ENCODE measurements at regions not wholly inside any gene's neighbourhood (a gene's known extent, or its start where the extent isn't known, plus 50 kb on each side); places are given as distances from the start of the nearest gene placed in this dataset.

GRCh38 chr1:80056179-80056578 is 1049.6 kb upstream of the ADGRL4 start:
- Histone ChIP-seq H3K27ac (no peak overlapping the region), H3K27me3 (replicated peaks; ENCODE audit: insufficient read depth) (no peaks in the 10 kb centered on the region), H3K9me3 (no peaks in the 10 kb centered on the region), H3K36me3 (no peaks in the 10 kb centered on the region), H3K4me3 (no peak overlapping the region), H3K4me1 (replicated peaks) (no peaks in the 10 kb centered on the region)
- no peak for DNase-seq (ENCODE audit: low spot score)
- intact Hi-C loops (cut with DNase I), result no loop called here
- TF ChIP-seq CTCF (IDR thresholded peaks at IDR 0.05) (no peak), POLR2AphosphoS5 (IDR thresholded peaks at IDR 0.05) (no peak), POLR2A (IDR thresholded peaks at IDR 0.05) (no peak)

- intact Hi-C loops (cut with DNase I), result no loop called here
- no peaks in the 10 kb centered on the region for H3K9me3 ChIP-seq
- WGBS, result 76% methylated on average over 7 of the region's 7 CpGs
- no peak for TF ChIP-seq CTCF (IDR thresholded peaks at IDR 0.05)
- no peak for TF ChIP-seq POLR2A (IDR thresholded peaks at IDR 0.05)
- H3K36me3 ChIP-seq, result no peaks in the 10 kb centered on the region
- H3K27me3 ChIP-seq (replicated peaks; ENCODE audit: insufficient read depth), result no peaks in the 10 kb centered on the region
- H3K4me3 ChIP-seq, result no peak overlapping the region
- no peak overlapping the region for H3K27ac ChIP-seq
- no peak for DNase-seq (ENCODE audit: low spot score)
- no peaks in the 10 kb centered on the region for H3K4me1 ChIP-seq (replicated peaks)
These were observed 1047.6 kb upstream of the ADGRL4 start for GRCh38 chr1:80054129-80054528.

- DNase-seq (ENCODE audit: low spot score), result no peak
- Histone ChIP-seq H3K4me1 (replicated peaks) (no peaks in the 10 kb centered on the region), H3K4me3 (no peak overlapping the region), H3K27me3 (replicated peaks; ENCODE audit: insufficient read depth) (no peaks in the 10 kb centered on the region), H3K9me3 (no peaks in the 10 kb centered on the region), H3K36me3 (no peaks in the 10 kb centered on the region), H3K27ac (no peak overlapping the region)
- intact Hi-C loops (cut with DNase I), result no loop called here
- TF ChIP-seq POLR2AphosphoS5 (IDR thresholded peaks at IDR 0.05) (no peak), CTCF (IDR thresholded peaks at IDR 0.05) (no peak), POLR2A (IDR thresholded peaks at IDR 0.05) (no peak)
- WGBS, result 81% methylated on average over 13 of the region's 14 CpGs
These were observed 1047.1 kb upstream of the ADGRL4 start for GRCh38 chr1:80053613-80054012.

- Histone ChIP-seq H3K36me3 (no peaks in the 10 kb centered on the region), H3K27ac (no peak overlapping the region), H3K4me1 (replicated peaks) (no peaks in the 10 kb centered on the region), H3K9me3 (no peaks in the 10 kb centered on the region), H3K4me3 (no peak overlapping the region), H3K27me3 (replicated peaks; ENCODE audit: insufficient read depth) (no peaks in the 10 kb centered on the region)
- intact Hi-C loops (cut with DNase I), result no loop called here
- DNase-seq (ENCODE audit: low spot score), result no peak
- 98% methylated on average over 14 of the region's 14 CpGs for WGBS
- TF ChIP-seq POLR2AphosphoS5 (IDR thresholded peaks at IDR 0.05) (no peak), POLR2A (IDR thresholded peaks at IDR 0.05) (no peak), CTCF (IDR thresholded peaks at IDR 0.05) (no peak)
These were observed 1044.0 kb upstream of the ADGRL4 start for GRCh38 chr1:80050523-80050922.

- intact Hi-C loops (cut with DNase I), result no loop called here
- 97% methylated on average over 15 of the region's 15 CpGs for WGBS
- Histone ChIP-seq H3K27ac (no peak overlapping the region), H3K4me1 (replicated peaks) (no peaks in the 10 kb centered on the region), H3K27me3 (replicated peaks; ENCODE audit: insufficient read depth) (no peaks in the 10 kb centered on the region), H3K4me3 (no peak overlapping the region), H3K36me3 (no peaks in the 10 kb centered on the region), H3K9me3 (no peaks in the 10 kb centered on the region)
- no peak for DNase-seq (ENCODE audit: low spot score)
- no peak for TF ChIP-seq POLR2AphosphoS5 (IDR thresholded peaks at IDR 0.05)
These were observed 1043.6 kb upstream of the ADGRL4 start for GRCh38 chr1:80050085-80050484.

All from prostate gland (tissue), 2 donors.